Dedifferentiated amniotic fluid mesenchymal stem cell (primary cell): ENCODE measurements at regions not wholly inside any gene's neighbourhood (a gene's known extent, or its start where the extent isn't known, plus 50 kb on each side); places are given as distances from the start of the nearest gene placed in this dataset.
"Not testable (repeated sequence)": the region's sequence is repeated elsewhere in the genome, so short reads cannot be mapped to it uniquely, and the experiment has no call there.

Experiments used
- DNase-seq: peaks from one replicate; pipeline ENCODE4 v3.0.0-alpha.2; 2016; ENCODE audit errors: extremely low spot score

DNA sequence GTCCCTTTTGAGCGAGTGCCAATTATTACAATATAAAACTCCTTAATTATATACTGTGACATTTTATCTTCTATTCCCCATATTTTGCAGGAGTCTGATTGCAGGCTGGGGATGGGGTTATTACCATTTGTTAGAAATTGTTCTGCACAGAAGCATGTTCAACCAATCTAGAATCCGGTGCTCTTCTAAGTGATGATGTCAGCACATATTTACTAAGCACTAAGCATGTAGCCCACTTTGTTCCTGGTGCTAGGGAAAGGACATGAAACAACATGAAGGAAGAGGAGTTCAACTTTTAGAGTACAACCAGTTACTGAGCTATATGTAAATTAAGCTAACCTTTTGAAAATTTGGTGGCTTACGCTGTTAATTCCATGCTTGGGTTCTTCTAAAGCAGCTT, 52.8 kb upstream of the IL1RAPL2 start:
- no peak for DNase-seq

DNA sequence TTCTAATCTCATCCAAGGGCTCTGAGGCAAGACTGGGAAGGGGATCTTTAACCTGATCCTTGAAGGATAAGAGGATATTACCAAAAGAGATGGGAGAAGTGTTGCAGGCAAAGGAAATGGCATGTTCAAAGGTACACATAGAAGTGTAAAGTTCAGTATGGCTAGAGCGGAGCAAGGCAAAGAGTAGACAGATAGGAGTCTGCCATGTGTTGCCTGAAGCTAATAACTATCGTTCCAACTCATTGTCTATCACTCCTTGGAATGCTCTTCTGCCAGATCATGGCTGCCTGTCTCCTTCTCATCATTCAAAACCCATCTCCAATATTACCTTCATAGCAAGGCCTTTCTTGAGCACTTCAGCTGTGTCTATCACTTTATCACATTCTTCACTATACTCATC, 55.2 kb upstream of the IL1RAPL2 start:
- DNase-seq, result no peak

DNA sequence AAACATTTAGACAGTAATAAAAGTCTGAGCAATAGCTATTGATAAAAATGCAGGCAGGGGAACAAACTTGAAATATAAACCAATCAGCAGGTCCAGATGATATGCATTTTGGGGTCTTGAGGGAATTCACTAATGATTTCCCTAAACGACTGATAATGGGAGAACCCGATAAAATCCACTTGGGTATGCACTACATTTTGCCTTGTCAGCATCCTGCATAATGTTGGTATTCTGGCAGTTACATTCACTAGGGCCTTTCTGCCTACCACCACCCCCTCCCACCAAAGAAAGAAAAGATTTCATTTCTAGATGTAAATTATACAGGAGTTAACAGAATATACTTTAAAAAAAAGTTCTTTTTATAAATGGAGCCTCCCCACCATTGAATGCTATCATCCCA, 63.5 kb upstream of the IL1RAPL2 start:
- DNase-seq, result no peak

DNA sequence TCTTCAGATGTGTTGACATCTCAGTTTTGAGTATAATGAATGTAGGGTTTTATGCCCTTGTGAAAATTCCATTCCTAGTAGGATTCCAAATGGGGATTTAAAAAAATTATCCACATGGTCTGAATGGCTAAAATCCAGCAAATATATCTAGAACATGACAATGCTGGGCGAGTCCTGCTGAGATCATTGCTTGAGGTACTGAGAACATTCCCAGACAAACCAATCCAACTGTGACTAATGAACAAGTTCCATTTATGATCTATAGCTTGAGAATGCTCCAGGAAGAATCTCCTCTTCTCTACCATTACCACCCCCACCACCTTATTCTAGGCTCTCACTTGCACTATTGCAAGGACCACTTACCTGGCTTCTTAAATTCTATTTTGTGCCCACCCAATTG, 77.2 kb upstream of the IL1RAPL2 start:
- DNase-seq, result no peak

DNA sequence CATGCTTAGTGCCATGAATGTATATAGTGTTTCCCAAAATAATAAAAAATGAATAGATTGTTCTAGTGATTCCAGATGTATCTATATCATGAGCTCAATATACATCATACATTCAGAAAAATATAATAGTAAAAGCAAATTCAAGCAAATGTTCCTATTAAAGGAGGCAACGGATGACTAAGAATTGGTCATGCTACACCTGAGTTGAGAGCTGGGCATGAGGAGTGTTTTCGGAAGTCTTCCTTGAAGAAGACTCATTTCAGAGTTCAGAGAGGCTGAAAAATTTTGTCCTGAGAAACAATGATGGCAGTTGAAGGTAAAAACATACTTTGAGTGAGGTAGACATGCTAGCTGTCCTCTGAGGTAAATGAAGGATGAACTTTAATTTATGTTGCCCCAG, 79.3 kb upstream of the IL1RAPL2 start:
- DNase-seq, result no peak

DNA sequence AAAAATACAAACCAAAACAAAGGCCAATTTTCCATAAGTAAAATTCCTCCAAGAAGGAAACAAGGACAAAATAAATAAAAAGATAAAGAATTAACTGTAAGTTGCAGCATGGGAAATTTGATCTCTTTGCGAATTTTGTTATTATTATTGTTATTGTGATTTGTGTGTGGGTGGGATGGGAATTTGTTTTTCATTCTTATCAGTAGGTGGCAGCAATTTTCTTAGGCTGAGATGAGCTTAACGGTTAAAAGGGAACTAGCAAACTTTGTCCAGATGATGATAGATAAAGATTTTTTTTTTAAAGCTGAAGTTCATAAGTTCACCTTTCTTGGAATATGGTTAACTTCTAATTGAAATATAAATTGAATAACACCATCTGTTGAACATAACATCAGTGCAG, 83.2 kb upstream of the IL1RAPL2 start:
- DNase-seq, result no peak

DNA sequence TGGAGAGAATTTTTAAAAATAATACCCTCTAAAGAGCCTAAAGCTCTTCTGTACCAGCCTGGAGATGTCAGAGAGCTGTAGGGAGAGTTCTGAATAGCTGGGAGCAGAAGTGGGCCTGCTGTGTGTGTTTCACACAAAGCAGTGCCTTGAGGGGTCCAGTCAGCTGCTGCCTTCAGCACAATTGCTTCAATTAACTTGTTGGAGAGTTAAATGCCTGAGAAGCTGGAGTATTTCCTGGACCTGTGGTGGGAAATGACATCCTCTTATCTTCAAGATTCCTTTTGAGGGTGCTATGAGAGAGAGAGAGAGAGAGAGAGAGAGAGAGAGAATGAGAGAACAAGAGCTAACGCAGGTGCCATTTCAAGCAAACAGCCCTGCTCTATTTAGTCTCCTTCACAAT, 96.2 kb upstream of the IL1RAPL2 start:
- DNase-seq, result no peak

DNA sequence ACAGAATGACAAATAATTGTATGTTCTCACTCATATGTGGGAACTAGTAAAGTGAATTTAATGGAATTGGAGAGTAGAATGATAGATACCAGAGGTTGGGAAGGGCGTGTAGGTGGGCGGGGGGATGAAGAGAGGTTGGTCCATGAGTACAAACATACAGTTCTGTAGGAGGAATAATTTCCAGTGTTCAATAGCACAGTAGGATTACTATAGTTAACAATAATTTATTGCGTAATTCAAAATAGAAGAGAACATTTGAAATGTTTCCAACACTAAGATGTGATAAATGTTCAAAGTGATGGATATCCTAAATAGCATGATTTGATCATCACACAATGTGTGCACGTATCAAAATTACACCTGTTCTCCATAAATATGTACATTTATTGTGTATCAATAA, 106.2 kb upstream of the IL1RAPL2 start:
- DNase-seq, result no peak

DNA sequence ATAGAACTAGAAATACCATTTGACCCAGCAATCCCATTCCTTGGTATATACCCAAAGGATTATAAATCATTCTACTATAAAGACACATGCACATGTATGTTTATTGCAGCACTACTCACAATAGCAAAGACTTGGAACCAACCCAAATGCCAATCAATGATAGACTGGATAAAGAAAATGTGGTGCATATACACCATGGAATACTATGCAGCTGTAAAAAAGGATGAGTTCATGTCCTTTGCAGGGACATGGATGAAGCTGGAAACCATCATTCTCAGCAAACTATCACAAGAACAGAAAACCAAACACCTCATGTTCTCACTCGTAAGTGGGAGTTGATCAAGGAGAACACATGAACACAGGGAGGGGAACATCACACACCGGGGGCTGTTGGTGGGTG, 108.9 kb upstream of the IL1RAPL2 start:
- not testable (repeated sequence) for DNase-seq

DNA sequence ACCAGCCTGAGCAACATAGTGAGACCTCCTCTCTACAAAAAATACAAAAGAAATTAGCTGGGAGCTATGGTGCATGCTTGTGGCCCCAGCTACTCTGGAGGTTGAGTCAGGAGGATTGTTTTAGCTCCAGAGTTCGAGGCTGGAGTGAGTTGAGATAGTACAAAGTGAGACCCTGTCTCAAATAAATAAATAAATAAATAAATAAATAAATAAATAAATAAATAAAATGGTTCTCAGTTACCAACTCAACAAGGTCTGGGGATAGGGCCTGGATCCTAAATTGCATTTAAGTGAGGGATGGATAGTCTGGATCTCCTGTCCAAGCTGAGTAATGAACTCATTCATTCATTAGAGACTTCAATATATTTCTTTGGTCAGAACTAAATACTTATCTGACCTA, 115.7 kb upstream of the IL1RAPL2 start:
- DNase-seq, result no peak

DNA sequence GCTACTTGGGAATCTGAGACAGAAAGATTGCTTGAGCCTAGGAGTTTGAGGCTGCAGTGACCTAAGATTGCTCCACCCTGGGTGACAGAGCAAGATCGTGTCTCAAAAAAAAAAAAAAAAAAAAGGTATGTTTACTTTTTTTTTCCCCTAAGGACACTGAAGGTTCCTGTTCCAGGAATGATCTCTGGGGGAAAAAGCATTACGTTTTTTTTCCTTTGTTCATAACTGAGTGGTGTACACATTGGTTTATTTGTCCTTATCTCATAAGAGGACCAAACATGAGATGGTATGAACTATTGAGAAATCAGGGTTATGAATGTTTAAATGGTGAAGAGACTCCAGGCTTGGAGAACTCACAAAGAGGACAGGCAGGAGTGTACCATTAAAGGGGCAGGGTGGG, 120.4 kb upstream of the IL1RAPL2 start:
- DNase-seq, result no peak

DNA sequence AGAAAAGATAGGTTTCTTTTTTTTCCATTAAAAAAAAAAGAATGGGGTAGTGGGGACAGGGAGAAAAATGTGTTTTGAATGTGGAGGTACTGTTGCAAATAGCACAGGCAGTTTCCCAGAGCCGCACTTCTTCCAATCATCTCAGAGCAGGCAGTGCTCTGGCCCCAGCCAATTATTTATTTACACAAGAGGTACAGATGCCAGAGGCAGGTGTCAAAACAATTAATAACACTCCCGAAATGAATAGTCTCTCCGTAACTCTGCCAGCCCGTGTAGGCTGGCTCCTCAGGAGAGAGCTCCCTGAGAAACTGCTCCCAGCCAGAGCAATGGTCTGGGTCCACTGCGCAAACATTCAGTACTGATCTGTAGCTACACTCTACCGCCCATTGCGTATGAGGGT, 130.8 kb upstream of the IL1RAPL2 start:
- DNase-seq, result no peak

DNA sequence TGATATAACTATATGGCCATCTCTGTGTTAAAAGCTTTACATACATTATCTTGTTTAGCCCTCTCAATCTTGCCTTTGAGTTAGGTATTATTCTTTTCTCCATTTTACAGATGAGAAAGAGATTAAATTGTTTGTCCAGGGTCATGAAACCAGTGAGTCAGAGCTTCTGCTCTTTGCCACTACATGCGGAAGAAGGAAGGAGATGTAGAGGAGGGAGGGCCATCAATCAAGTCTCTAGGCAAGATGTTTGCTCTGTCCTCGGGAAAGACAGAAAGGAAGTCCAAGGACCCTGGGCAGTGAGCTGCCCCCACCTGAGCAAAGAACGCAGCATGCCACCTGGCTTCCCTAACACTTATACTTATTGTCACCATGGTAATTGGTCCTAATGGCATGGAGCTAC, 133.7 kb upstream of the IL1RAPL2 start:
- no peak for DNase-seq

DNA sequence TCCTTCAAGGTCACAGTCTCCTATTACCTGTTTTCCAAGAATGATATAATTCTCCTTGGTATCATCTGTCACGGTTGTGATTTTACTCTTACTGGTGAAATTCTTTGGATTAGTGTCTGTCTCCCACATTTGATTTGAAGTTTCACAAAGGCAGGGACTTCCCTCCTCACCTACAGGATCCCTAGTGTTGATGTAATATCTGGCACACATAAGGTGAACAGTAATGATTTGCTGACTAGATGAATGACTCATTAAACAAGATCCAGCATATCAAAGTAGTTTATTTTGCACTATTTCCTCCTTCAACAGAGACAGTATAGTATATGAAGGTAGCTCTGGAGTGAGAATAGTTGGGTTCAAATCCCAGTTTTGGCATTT, 135.3 kb upstream of the IL1RAPL2 start:
- DNase-seq, result no peak

DNA sequence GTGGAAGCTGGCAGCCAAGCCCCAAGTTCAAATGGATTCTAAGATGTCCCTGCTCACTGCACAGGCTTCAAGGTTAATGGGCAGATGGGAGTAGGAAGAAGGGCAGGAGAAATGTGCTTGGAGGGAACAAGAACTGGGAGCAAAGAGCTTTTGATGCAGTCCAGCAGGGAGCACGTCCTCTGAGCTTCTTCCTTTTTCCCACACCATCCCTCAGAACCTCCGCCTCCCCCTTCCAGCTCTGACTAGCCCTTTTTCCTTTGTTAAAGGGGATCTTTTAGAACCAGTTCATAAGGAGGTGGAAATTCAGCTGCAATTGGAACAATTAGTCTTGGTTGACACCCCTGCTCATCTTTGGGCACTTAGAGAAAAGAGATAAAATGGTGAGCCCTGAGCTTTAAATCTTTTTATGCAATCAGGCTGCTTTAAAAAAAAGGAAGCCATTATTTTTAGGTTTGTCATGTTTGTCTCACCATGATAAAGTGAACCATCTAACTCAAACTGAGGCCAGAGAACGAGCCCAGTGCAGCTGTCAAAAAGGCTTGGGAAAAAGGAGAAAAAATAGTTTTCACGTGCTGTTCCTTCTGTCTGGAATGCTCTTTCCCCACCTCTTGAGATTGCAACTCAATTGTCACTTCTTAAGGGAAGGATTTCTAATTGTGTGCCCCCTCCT, 135.8 kb upstream of the IL1RAPL2 start:
- no peak for DNase-seq

DNA sequence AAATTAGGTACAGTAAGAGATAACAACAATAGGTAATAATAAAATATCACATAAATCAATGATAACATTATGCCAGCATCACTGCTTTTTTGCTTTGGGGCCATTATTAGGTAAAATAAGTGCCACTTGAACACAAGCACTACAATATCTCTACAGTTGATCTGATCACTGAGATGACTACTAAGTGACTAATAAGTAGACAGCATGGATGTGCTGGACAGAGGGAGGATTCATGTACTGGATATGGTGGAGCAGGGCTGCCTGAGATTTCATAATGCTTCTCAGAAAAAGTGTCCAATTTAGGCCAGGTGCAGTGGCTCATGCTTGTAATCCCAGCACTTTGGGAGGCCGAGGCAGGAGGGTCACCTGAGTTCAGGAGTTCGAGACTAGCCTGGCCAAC, 137.8 kb upstream of the IL1RAPL2 start:
- no peak for DNase-seq

DNA sequence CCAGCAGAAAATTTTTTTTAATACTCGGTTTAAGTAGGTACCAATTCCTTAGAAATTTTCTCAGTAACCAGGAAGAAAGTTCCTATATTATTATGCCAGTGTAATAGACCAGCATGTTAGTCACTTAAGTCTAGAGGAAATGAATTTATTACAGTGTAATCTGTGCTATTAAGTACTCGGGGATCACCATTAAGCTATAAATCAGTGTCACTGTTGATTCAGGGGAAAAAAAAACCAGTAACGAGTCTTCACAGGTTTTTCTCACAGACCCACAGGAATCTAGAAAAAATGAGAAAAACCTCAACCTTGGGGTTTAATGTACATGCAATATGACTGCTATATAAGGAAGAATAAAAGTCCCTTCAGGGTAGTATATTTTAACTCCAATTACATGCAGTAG, 138.3 kb upstream of the IL1RAPL2 start:
- no peak for DNase-seq

DNA sequence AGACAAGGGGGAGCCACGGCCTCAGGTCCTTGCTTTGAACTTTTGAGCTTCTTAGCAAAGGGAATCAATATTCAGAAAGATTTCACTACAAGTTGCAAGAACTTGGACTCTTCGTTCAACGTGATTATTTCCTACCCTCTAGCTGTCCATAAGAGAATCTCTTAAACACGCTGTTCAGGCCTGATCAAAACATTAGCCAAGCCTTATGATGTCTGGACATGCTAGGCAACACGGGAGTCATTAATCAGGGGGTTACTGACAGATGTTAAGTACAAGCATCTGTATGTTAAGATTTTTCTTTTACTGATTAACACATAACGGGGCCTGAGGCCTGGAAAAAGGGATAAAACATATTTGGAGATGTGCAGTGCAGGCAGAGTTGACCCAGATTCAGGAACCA, 138.9 kb upstream of the IL1RAPL2 start:
- no peak for DNase-seq

DNA sequence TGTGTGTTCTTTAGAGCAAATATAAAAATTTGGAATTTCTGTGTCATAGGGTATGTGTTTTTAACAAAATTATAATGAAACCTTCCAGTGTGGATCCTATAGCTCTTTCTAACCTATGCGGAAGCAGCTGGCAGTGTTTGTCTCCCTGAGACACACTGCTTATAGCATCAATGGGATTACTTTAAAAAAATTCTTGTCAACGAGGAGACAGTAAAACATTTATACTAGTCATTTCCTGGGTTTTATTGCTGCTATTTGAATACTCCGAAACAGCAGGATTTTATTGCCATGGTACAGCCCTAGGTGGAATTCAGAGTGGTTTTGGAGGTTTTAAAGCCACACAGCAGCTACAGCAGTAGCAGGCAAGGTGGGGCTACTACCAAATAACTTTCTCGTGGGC, 145.1 kb upstream of the IL1RAPL2 start:
- no peak for DNase-seq

DNA sequence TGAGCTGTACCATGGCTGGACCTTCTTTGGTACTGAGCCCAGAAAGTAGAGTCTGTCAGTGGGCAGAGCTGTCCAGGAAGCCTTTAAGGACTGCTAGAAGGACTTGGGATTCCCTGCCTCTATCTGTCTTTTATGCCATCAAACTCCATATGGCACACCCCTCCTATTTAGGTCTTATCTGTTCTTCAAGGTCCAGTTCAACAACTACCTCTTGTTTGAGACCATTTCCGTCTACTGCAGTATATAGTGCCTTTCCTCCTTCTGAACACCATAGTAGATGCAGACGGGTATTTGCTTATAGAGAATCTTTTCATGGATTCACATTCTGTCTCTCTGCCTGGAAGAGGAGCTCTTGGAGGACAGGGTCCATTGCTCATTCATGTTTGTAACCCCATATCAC, 146.1 kb upstream of the IL1RAPL2 start:
- no peak for DNase-seq

DNA sequence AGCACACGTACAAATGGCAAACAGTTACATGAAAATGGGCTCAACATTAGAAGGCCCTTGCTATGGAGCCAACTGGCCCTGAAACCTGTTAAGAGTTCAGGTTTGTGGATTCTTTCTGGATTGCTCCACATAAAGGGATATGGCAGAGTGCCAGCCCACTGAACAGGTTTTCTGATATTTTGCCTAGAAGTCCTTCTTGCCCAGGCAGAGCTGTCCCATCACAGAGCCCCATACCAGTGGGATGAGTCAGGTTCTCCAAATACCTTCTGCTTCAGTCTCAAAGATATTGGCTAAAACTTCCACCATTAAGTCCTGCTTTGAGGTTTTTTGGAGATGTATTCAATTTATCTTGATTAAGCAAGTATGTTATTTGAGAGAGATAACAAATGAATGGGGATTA, 146.8 kb upstream of the IL1RAPL2 start:
- no peak for DNase-seq

DNA sequence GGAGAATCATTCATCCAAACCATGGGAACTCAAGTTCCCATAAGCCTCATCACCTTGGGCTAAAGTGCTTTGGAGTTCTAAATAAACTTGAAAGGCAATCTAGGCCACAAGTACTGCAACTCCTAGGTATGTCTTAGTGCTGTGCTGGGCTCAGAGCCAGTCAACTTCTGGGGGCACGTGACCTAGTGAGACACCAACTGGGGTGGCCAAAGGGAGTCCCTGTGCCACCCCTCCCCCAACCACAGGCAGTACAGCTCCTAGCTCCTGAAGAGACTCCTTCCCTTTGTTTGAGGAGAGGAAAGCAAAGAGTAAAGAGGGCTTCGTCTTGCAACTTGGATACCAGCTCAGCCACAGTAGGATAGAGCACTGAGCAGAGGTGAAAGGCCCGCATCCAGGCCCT, 154.2 kb upstream of the IL1RAPL2 start:
- DNase-seq, result no peak

DNA sequence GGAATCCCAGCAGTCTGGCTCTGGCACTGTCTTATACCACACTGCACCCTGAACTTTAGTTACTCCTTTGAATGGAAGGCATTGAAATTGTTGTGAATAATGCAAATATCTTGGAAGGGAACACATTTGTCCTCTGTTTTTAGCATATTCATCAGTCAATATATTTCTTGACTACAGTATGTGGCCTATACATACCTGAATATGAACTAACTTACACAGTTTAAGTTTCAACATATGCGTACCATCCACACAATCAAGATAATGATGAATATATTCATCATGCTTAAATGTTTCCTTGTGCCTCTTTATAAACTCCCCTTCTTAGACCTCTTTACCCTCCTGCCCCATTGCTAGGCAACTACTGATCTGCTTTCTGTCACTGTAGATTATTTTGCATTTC, 145.7 kb upstream of the ESX1 start:
- no peak for DNase-seq

DNA sequence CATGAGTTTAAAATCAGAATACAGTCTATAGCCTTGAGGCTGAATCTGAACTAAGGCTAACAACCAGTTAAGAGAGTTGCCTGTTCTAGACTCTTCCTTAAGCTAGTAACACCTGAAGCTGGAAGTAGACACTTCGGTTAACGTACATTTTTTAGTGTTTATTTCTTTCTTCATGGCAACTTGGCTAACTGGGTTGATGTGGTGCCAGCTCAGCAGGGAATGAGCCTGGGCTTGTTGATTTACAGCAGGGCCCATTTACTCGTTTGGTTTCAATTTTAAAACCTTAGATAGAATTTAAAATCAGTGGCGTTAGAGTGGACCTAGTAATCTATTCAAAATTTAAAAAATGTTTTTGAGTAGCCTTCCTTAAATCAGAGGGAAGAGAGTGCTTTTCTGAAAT, 137.6 kb upstream of the ESX1 start:
- no peak for DNase-seq

DNA sequence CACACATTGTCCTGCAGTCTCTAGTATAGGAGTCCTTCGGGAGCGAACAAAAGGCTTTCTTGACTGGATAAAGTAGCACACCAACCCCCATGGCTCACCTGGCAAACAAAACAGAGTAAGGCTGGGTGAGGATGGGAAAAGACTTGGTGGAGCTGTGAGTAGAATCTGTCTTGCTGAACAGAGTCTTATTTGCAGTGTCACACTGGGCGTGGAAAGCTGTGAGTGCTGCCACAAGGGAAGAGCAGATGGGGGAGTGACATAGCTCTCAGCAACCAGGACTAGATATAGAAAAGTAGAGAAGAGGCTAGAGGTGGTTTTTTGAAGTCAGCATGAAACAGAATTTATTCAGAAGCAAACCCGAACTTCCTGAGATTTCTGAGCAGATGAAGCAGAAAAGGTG, 137.2 kb upstream of the ESX1 start:
- DNase-seq, result no peak
